Activated B cell treated with CpG ODN at 0.5 μM for 24 hours (primary cell): ENCODE measurements at regions not wholly inside any gene's neighbourhood (a gene's known extent, or its start where the extent isn't known, plus 50 kb on each side); places are given as distances from the start of the nearest gene placed in this dataset.

Source experiments
- ATAC-seq: fragments of 200-7000 bp; cut with Tn5 transposase; one replicate; pipeline ENCODE4 v1.10.0; 2021; ENCODE audit warnings: low read depth, mild to moderate bottlenecking, moderate library complexity
- CTCF ChIA-PET: fragments of 350-600 bp; sonication (Branson Sonifier 250); formaldehyde crosslinking; loops from one replicate; lab custom pipeline; 2021; ENCODE audit warnings: antibody characterized with exemption; lab: Charles Lee
- POLR2A ChIA-PET: fragments of 350-600 bp; sonication (Branson Sonifier 250); formaldehyde crosslinking; loops from one replicate; lab custom pipeline; 2021; ENCODE audit warnings: antibody characterized with exemption; lab: Charles Lee
- DNase-seq: peaks from one replicate; pipeline ENCODE4 v3.0.0; 2022
- H3K27ac Mint-ChIP-seq: one replicate; pipeline ENCODE4 v1.8.0; 2020; ENCODE audit warnings: mixed read lengths
- H3K27me3 Mint-ChIP-seq: one replicate; pipeline ENCODE4 v1.8.0; 2021; ENCODE audit warnings: mixed read lengths
- H3K36me3 Mint-ChIP-seq: one replicate; pipeline ENCODE4 v1.8.0; 2021; ENCODE audit warnings: low read depth, mixed read lengths
- H3K4me1 Mint-ChIP-seq: one replicate; pipeline ENCODE4 v1.8.0; 2021; ENCODE audit warnings: mixed read lengths
- H3K4me3 Mint-ChIP-seq: one replicate; pipeline ENCODE4 v1.8.0; 2020; ENCODE audit warnings: mild to moderate bottlenecking, mixed read lengths
- H3K9me3 Mint-ChIP-seq: one replicate; pipeline ENCODE4 v1.8.0; 2020; ENCODE audit warnings: mixed read lengths
- CTCF ChIP-seq: fragments of 200-600 bp; IDR thresholded peaks from one replicate; pipeline ENCODE4 v1.8.0; 2022; ENCODE audit warnings: antibody characterized with exemption, mild to moderate bottlenecking
- intact Hi-C: fragments of 100-400 bp; cut with micrococcal nuclease; formaldehyde crosslinking; loops from one replicate; pipeline ENCODE4 v1.15.1; 2024

- Mint-ChIP-seq H3K4me1 (no peaks in the 10 kb centered on the region), H3K27me3 (no peaks in the 10 kb centered on the region), H3K36me3 (no peaks in the 10 kb centered on the region), H3K9me3 (no peaks in the 10 kb centered on the region), H3K4me3 (no peak overlapping the region), H3K27ac (no peak overlapping the region)
- no peak for ATAC-seq
- no peak for TF ChIP-seq CTCF
- intact Hi-C loops, result no loop called here
- DNase-seq, result no peak
- POLR2A ChIA-PET, result no interaction called here
- CTCF ChIA-PET, result no interaction called here
These were observed 118.9 kb downstream of the IRS1 start for GRCh38 chr2:226680719-226681118.

GRCh38 chr2:226679389-226680065, 120.1 kb downstream of the IRS1 start:
- CTCF ChIA-PET, result no interaction called here
- DNase-seq (no peak), ATAC-seq (no peak)
- Mint-ChIP-seq H3K27me3 (peaks cover 4% of the 10 kb centered on the region), H3K9me3 (no peaks in the 10 kb centered on the region), H3K27ac (no peak overlapping the region), H3K4me3 (no peak overlapping the region), H3K36me3 (no peaks in the 10 kb centered on the region), H3K4me1 (no peaks in the 10 kb centered on the region)
- POLR2A ChIA-PET, result no interaction called here
- intact Hi-C loops, result no loop called here
- TF ChIP-seq CTCF, result no peak

GRCh38 chr2:226678422-226678821, 121.2 kb downstream of the IRS1 start:
- ChIA-PET POLR2A (interaction anchor here (0.5 to 0.6 kb wide), 2 partner anchors 243 to 927 kb away, joined by 4 to 5 read pairs; no protein-coding TSS in a partner anchor), CTCF (no interaction called here)
- H3K36me3 Mint-ChIP-seq, result no peaks in the 10 kb centered on the region
- peaks cover 12% of the 10 kb centered on the region for H3K27me3 Mint-ChIP-seq
- no peak for TF ChIP-seq CTCF
- H3K9me3 Mint-ChIP-seq, result no peaks in the 10 kb centered on the region
- no peaks in the 10 kb centered on the region for H3K4me1 Mint-ChIP-seq
- ATAC-seq, result no peak
- no peak overlapping the region for H3K4me3 Mint-ChIP-seq
- intact Hi-C loops, result no loop called here
- no peak overlapping the region for H3K27ac Mint-ChIP-seq
- no peak for DNase-seq

- DNase-seq (no peak), ATAC-seq (no peak)
- TF ChIP-seq CTCF, result no peak
- H3K4me3 Mint-ChIP-seq, result no peak overlapping the region
- POLR2A ChIA-PET, result no interaction called here
- H3K36me3 Mint-ChIP-seq, result no peaks in the 10 kb centered on the region
- intact Hi-C loops, result no loop called here
- H3K27me3 Mint-ChIP-seq, result peaks cover 18% of the 10 kb centered on the region
- no peak overlapping the region for H3K27ac Mint-ChIP-seq
- CTCF ChIA-PET, result no interaction called here
- H3K4me1 Mint-ChIP-seq, result no peaks in the 10 kb centered on the region
- no peaks in the 10 kb centered on the region for H3K9me3 Mint-ChIP-seq
These were observed 122.5 kb downstream of the IRS1 start for GRCh38 chr2:226677080-226677479.

- ATAC-seq (no peak), DNase-seq (no peak)
- Mint-ChIP-seq H3K4me1 (no peaks in the 10 kb centered on the region), H3K9me3 (no peaks in the 10 kb centered on the region), H3K4me3 (no peak overlapping the region), H3K27ac (no peak overlapping the region), H3K36me3 (no peaks in the 10 kb centered on the region), H3K27me3 (peaks cover 22% of the 10 kb centered on the region)
- CTCF ChIA-PET, result no interaction called here
- POLR2A ChIA-PET, result no interaction called here
- no peak for TF ChIP-seq CTCF
- intact Hi-C loops, result no loop called here
These were observed 123.0 kb downstream of the IRS1 start for GRCh38 chr2:226676618-226677017.
